ENCODE measurements at regions not wholly inside any gene's neighbourhood (a gene's known extent, or its start where the extent isn't known, plus 50 kb on each side); places are given as distances from the start of the nearest gene placed in this dataset.
A peak's percentile ranks its signal among the peaks of the same experiment; 100 is the strongest.

DNA sequence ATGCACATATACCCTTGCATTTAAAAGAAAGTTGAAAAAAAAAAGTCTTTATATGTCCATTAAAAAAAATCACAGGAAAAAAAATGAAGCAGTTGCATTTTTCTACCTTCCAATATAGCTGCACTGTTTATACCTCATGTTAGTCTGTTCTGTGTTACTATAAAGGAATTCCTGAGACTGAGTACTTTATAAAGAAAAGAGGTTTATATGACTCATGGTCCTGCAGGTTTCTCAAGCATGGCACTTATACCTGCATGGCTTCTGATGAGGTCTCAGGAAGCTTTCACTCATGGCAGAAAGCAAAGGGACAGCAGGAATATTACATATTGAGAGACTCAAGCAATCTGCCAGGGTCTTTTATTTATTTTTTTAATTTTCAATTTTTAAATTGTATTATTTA is 277.2 kb upstream of the BCHE start:
- DNase-seq (ENCODE audit: low read depth in 1 of 2, low spot score in 1 of 2) (no peak), ATAC-seq (no peak), FAIRE-seq (no peak)
- POLR2A ChIA-PET = no interaction called here
- Histone ChIP-seq H3K4me2 (no peak overlapping the region), H3K4me3 (no peak overlapping the region), H3K4me1 (no peaks in the 10 kb centered on the region), H3K9me3 (no peaks in the 10 kb centered on the region), H3K27ac (no peak overlapping the region)
- TF ChIP-seq, protein P1, sequence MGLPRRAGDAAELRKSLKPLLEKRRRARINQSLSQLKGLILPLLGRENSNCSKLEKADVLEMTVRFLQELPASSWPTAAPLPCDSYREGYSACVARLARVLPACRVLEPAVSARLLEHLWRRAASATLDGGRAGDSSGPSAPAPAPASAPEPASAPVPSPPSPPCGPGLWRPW (IDR thresholded peaks at IDR 0.05) = no peak
- no peak for TF ChIP-seq PHF8 (IDR thresholded peaks at IDR 0.05; ENCODE audit: borderline replicate concordance, low read depth)
- TF ChIP-seq ZSCAN20 (CRISPR knock-in tag; IDR thresholded peaks at IDR 0.05) = no peak
- no peak for TF ChIP-seq JUN (IDR thresholded peaks at IDR 0.05)
- TF ChIP-seq EP300 (IDR thresholded peaks at IDR 0.05) = no peak
- no peak for TF ChIP-seq BHLHE40 (IDR thresholded peaks at IDR 0.05; ENCODE audit: low read depth, low read length)
- TF ChIP-seq, protein P2, sequence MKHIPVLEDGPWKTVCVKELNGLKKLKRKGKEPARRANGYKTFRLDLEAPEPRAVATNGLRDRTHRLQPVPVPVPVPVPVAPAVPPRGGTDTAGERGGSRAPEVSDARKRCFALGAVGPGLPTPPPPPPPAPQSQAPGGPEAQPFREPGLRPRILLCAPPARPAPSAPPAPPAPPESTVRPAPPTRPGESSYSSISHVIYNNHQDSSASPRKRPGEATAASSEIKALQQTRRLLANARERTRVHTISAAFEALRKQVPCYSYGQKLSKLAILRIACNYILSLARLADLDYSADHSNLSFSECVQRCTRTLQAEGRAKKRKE (CRISPR knock-in tag; IDR thresholded peaks at IDR 0.05; ENCODE audit: low read depth) = no peak
- TF ChIP-seq ZFP36 (IDR thresholded peaks at IDR 0.05; ENCODE audit: borderline replicate concordance, partially characterized antibody) = no peak
- TF ChIP-seq NFE2L2 (conservative IDR thresholded peaks at IDR 0.05; ENCODE audit: low read length) = no peak
- TF ChIP-seq EHMT2 (IDR thresholded peaks at IDR 0.05; ENCODE audit: low read depth) = no peak
- CTCF ChIA-PET = no interaction called here

DNA sequence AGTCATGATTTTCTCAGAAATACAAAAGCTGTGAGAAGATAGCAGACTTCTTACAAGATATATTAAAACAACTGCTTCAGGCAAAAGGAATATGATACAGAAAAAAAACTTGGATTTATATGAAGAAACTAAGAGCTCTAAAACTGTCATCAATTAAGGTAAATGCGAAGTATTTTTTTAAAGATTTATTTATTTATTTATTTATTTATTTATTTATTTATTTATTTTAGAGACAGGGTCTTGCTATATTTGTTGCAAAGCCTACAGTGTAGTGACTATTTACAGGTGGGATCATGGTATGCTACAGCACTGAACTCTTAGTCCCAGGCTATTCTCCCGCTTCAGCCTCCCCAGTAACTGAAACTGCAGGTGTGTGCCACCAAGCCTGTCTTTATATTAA is 274.3 kb upstream of the BCHE start:
- ATAC-seq (no peak), DNase-seq (ENCODE audit: low read depth in 1 of 2, low spot score in 1 of 2) (no peak), FAIRE-seq (no peak)
- ChIA-PET POLR2A (no interaction called here), CTCF (no interaction called here)
- WGBS (ENCODE audit: missing lambda C conversion rate) = 58% methylated on average over 2 of the region's 2 CpGs
- no peak overlapping the region for H3K4me3 ChIP-seq
- H3K27ac ChIP-seq = no peak overlapping the region
- H3K4me2 ChIP-seq = no peak overlapping the region
- H3K4me1 ChIP-seq = no peaks in the 10 kb centered on the region
- H3K9me3 ChIP-seq = no peaks in the 10 kb centered on the region
- TF ChIP-seq ZC3H11A (IDR thresholded peaks at IDR 0.05) (peak; percentile 78), ZNF302 (CRISPR knock-in tag; IDR thresholded peaks at IDR 0.05) (no peak)

DNA sequence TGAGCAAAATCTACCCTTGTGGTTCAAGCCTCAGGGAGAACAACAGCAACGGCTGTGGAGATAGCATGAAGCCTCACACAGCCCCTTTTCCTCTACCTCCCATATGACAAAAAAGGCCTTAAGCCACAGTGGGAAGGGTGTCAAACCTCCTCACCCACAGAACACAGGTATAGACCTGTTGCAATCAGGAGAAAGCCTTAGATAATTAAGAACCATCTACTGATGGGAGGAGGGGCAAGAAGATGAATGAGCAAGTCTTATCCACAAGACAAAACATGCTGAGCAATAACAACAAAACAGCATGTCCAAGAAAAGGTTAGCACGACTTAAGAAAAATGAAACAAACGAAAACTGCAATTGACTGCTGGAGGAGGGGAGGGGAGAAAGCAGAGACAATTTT is 272.9 kb upstream of the BCHE start:
- no peak overlapping the region for H3K4me3 ChIP-seq
- ATAC-seq = no peak
- no peaks in the 10 kb centered on the region for H3K4me1 ChIP-seq
- no peak overlapping the region for H3K4me2 ChIP-seq
- no peak for DNase-seq (ENCODE audit: low read depth in 1 of 2, low spot score in 1 of 2)
- ChIA-PET CTCF (no interaction called here), POLR2A (no interaction called here)
- FAIRE-seq = no peak
- 13% methylated on average over 3 of the region's 3 CpGs for WGBS (ENCODE audit: missing lambda C conversion rate)
- H3K27ac ChIP-seq = no peak overlapping the region
- TF ChIP-seq CBX2 (IDR thresholded peaks at IDR 0.05; ENCODE audit: borderline replicate concordance, low read depth) (no peak), MAFK (IDR thresholded peaks at IDR 0.05; ENCODE audit: partially characterized antibody) (no peak), ZC3H11A (IDR thresholded peaks at IDR 0.05) (no peak), HEYL (CRISPR knock-in tag; IDR thresholded peaks at IDR 0.05) (no peak), ZSCAN20 (CRISPR knock-in tag; IDR thresholded peaks at IDR 0.05) (no peak), CHD4 (IDR thresholded peaks at IDR 0.05; ENCODE audit: borderline replicate concordance) (no peak), TFCP2L1 (CRISPR knock-in tag; IDR thresholded peaks at IDR 0.05) (no peak), RNF2 (IDR thresholded peaks at IDR 0.05; ENCODE audit: borderline replicate concordance, low read depth) (no peak), TP53 (CRISPR knock-in tag; IDR thresholded peaks at IDR 0.05) (no peak), BHLHE40 (IDR thresholded peaks at IDR 0.05; ENCODE audit: low read depth, low read length) (no peak), NPAS2 (CRISPR knock-in tag; IDR thresholded peaks at IDR 0.05; ENCODE audit: borderline replicate concordance) (no peak)
- TF ChIP-seq, protein P3, sequence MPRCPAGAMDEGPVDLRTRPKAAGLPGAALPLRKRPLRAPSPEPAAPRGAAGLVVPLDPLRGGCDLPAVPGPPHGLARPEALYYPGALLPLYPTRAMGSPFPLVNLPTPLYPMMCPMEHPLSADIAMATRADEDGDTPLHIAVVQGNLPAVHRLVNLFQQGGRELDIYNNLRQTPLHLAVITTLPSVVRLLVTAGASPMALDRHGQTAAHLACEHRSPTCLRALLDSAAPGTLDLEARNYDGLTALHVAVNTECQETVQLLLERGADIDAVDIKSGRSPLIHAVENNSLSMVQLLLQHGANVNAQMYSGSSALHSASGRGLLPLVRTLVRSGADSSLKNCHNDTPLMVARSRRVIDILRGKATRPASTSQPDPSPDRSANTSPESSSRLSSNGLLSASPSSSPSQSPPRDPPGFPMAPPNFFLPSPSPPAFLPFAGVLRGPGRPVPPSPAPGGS (IDR thresholded peaks at IDR 0.05) = no peak
- TF ChIP-seq, protein P4, sequence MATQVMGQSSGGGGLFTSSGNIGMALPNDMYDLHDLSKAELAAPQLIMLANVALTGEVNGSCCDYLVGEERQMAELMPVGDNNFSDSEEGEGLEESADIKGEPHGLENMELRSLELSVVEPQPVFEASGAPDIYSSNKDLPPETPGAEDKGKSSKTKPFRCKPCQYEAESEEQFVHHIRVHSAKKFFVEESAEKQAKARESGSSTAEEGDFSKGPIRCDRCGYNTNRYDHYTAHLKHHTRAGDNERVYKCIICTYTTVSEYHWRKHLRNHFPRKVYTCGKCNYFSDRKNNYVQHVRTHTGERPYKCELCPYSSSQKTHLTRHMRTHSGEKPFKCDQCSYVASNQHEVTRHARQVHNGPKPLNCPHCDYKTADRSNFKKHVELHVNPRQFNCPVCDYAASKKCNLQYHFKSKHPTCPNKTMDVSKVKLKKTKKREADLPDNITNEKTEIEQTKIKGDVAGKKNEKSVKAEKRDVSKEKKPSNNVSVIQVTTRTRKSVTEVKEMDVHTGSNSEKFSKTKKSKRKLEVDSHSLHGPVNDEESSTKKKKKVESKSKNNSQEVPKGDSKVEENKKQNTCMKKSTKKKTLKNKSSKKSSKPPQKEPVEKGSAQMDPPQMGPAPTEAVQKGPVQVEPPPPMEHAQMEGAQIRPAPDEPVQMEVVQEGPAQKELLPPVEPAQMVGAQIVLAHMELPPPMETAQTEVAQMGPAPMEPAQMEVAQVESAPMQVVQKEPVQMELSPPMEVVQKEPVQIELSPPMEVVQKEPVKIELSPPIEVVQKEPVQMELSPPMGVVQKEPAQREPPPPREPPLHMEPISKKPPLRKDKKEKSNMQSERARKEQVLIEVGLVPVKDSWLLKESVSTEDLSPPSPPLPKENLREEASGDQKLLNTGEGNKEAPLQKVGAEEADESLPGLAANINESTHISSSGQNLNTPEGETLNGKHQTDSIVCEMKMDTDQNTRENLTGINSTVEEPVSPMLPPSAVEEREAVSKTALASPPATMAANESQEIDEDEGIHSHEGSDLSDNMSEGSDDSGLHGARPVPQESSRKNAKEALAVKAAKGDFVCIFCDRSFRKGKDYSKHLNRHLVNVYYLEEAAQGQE (IDR thresholded peaks at IDR 0.05) = no peak
- H3K9me3 ChIP-seq = no peaks in the 10 kb centered on the region
